Epithelial cell of proximal tubule (primary cell): ENCODE measurements at regions not wholly inside any gene's neighbourhood (a gene's known extent, or its start where the extent isn't known, plus 50 kb on each side); places are given as distances from the start of the nearest gene placed in this dataset.

ENCODE experiments used
- DNase-seq: peaks from one replicate; pipeline ENCODE4 v3.0.0-alpha.2; 2011; ENCODE audit warnings: low read depth
- H3K4me3 ChIP-seq: 2 replicates; pipeline ENCODE4 v1.5.1; 2011; ENCODE audit warnings: low read depth, mild to moderate bottlenecking, low read length
- TF ChIP-seq, protein P1 (sequence below): conservative IDR thresholded peaks from 2 replicates; pipeline ENCODE4 v1.5.1; 2012; ENCODE audit warnings: low read depth, mild to moderate bottlenecking, low read length

DNA sequence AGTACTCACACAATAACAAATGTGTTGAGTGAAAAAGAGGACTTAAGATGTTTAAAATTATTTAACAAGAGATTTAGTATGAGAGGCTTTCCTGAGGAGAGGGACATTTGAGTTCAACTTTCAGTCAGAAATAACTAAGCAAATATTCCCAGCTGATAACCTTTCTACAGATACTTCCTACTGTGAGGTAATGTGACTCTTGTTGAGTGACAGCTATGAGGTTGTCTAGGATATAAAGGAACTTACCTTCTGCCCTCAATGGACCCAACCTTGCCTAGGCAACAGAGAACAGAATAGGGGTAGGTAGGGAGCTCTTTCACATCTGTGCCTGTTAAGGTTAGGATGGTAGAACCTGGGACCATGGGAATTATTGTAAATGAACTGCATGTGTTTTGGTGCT lies 54.7 kb downstream of the GLUD2 start:
- no peak overlapping the region for H3K4me3 ChIP-seq
- no peak for DNase-seq
- TF ChIP-seq, protein P1, sequence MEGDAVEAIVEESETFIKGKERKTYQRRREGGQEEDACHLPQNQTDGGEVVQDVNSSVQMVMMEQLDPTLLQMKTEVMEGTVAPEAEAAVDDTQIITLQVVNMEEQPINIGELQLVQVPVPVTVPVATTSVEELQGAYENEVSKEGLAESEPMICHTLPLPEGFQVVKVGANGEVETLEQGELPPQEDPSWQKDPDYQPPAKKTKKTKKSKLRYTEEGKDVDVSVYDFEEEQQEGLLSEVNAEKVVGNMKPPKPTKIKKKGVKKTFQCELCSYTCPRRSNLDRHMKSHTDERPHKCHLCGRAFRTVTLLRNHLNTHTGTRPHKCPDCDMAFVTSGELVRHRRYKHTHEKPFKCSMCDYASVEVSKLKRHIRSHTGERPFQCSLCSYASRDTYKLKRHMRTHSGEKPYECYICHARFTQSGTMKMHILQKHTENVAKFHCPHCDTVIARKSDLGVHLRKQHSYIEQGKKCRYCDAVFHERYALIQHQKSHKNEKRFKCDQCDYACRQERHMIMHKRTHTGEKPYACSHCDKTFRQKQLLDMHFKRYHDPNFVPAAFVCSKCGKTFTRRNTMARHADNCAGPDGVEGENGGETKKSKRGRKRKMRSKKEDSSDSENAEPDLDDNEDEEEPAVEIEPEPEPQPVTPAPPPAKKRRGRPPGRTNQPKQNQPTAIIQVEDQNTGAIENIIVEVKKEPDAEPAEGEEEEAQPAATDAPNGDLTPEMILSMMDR, result no peak

DNA sequence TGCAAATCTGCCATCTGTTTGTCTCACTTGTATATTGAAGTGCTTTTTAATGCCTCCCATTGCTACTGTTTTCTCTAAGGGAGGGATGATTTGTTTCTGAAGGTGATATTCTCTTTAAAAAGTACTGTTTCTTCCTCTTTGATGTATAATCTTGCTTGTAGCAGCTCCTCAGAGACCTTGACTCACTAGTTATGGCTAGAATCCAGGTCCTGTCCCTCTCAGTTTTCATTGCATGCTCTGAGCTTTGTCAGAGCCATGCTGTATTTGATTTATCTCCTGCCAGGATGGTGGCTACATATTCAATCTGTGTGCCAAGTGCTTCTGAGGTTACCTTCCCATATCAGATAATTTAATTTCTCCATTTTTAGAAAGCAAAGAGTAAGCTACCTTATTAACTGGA lies 56.0 kb downstream of the GLUD2 start:
- DNase-seq, result no peak
- H3K4me3 ChIP-seq, result no peak overlapping the region
- TF ChIP-seq, protein P1, result no peak

DNA sequence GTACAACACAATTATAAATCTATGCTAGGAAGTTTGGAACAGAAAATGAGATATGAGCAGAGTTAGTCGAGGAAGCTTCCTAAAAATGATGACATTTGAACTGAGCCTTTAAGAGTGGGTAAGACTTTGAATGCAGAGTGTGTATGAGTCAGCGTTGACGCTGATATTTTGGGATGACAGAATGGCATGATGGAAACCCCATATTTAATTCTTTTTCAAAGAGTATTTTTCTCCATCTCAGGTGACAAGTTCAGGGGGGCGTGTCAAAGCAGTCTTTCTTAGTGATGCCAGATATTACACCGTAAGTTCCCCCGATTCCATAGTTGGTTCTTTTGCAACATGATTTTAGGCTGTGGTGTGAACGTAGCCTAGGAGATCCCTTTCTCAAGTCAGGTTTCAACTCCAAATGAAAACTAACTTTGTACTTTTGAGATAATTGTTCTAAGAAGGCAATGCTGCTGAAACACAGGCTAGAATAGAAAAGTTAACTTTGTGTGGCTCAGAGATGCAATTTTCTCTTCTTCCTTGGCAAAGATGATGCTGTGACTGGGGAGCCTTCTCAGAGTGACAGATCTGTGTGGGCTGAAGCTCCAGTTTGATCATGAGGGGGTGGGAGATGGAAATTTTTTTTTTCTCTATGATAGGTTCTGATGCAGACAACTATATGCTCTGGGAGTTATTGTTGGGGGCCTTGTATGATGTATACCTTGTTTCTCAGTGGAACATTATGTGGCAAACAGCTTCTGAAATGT lies 59.2 kb downstream of the GLUD2 start:
- no peak for DNase-seq
- H3K4me3 ChIP-seq, result no peak overlapping the region
- TF ChIP-seq, protein P1, result no peak

DNA sequence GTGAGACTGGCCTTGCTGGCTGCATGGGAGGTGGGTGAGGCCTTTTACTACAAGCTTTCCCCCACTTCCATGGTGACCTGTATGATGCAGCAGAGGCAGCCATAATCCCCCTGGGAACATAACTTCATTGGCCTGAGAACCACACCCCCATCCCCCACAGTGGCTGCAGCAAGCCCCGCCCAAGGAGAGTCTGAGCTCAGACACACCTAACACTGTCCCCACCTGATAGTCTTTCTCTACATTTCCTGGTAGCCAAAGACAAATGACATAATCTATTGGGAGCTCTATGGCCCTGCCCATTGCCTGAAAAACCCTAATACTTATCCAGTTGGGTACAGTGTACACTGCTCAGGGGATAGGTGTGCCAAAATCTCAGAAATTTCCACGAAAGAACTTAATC lies 62.6 kb downstream of the GLUD2 start:
- H3K4me3 ChIP-seq, result no peak overlapping the region
- no peak for DNase-seq
- TF ChIP-seq, protein P1, result no peak

DNA sequence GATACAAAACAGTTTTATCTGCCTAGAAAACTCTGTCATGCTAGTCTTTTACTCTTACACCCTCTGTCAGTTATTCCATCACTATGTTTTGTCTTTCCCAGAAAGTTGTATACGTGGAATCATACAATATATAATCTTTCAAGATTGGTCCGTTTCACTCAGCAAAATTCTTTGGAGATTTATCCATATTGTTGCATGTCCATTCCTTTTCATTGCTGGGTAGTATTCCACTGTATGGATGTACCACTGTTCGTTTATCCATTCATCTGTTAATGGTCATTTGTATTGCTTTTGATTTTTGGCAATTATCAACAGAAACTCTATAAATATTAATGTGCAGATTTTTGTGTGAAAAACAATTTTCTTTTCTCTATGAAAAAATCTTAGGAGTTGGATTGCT lies 63.1 kb downstream of the GLUD2 start:
- TF ChIP-seq, protein P1, result no peak
- H3K4me3 ChIP-seq, result no peak overlapping the region
- no peak for DNase-seq

DNA sequence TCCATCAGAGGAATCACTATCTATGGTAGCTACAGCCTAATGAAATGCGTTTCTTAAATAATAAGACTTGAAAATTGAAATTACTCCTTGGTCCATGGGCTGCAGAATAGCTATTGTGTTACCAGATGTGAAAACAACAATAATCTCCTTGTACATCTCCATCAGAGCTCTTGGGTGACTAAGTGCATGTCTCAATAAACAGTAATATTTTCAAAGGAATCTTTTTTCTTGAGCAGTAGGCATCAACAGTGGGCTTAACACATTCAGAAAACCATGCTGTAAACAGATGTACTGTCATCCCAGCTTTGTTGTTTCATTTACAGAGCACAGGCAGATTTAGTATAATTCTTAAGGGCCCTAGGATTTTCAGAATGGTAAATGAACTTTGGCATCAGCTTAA lies 67.3 kb downstream of the GLUD2 start:
- H3K4me3 ChIP-seq, result no peak overlapping the region
- TF ChIP-seq, protein P1, result no peak
- no peak for DNase-seq

DNA sequence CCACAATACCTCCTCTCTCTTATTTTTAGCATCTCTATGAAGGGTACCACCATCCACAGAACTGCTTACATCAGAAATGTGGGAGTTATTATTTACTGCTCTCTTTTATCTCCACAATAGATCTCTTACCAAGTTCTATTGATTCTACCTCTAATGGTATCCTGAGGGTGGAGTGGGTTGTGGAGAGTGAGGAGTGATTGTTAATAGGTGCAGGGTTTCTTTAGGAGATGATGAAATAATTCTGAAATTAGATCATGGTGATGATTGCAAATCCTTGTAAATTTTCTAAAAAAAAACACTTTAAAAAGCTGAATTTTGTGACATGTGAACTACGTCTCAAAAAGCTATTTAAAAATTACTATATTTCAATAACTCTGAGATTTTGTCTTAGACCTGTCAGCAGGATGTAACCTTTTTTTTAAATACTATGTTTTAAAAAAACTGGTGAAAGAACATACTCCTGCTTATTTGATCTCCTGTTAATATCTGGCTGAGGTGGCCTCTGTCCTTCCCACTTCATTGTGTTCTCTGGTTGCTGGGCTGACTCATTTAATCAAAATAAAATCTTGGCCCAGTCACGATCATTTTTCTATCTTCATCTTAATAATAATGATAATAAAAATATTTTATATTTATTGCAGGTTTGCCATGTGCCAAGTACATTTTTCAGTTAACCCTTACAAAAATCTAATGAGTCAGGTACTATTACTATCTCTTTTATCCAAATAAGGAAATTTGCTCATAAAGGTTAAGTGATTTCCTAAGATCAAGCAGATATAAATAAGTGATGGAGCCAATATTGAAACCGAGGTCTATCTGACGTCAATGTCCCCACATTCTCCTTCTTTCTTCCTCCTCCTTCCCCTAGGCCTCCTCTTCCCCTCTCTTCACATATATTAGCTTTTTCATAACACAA lies 73.5 kb downstream of the GLUD2 start:
- TF ChIP-seq, protein P1, result no peak
- DNase-seq, result no peak
- no peak overlapping the region for H3K4me3 ChIP-seq
